HepG2 (cell line): ENCODE measurements at regions not wholly inside any gene's neighbourhood (a gene's known extent, or its start where the extent isn't known, plus 50 kb on each side); places are given as distances from the start of the nearest gene placed in this dataset.

Experiments
- ATAC-seq: fragments of 200-7000 bp; cut with Tn5 transposase; 3 replicates; pipeline ENCODE4 v1.9.1; 2020; ENCODE audit warnings: mild to moderate bottlenecking, moderate library complexity
- BruUV-seq: library from RNA; stranded (reverse); fragments of 400-500 nt; replicated peaks from 2 replicates; lab custom pipeline; 2021; lab: Mats Ljungman, UMichigan
- CTCF ChIA-PET: fragments of 300-600 bp; formaldehyde crosslinking; extraction: SDS; loops from one replicate; lab custom pipeline; 2021; ENCODE audit warnings: low total read pairs, inconsistent platforms, low intra/inter-chr PET ratio; lab: Yijun Ruan, JAX
- POLR2A ChIA-PET: fragments of 350-600 bp; sonication (Branson Sonifier 250); formaldehyde crosslinking; loops from one replicate; lab custom pipeline; 2020; ENCODE audit warnings: antibody characterized with exemption, inconsistent platforms; lab: Yijun Ruan, JAX
- DNase-seq: peaks from one replicate; pipeline ENCODE4 v3.0.0-alpha.2; 2015; ENCODE audit warnings: low spot score
- FAIRE-seq: peaks from 3 replicates; lab custom pipeline; 2011; peaks lifted over from hg19 to GRCh38; lab: Jason Lieb, UNC
- H2AFZ ChIP-seq: one replicate; pipeline ENCODE4 v1.6.1; 2011; ENCODE audit warnings: low read length, inconsistent platforms
- H3K27ac ChIP-seq: fragments of 300-600 bp; 3 replicates; pipeline ENCODE4 v1.8.0; 2011; ENCODE audit warnings: mixed run types, mild to moderate bottlenecking, mixed read lengths, low read length, inconsistent platforms; ENCODE audit not compliant: insufficient read depth; ENCODE audit errors: extremely low read length
- H3K27me3 ChIP-seq, 2 experiments: fragments of 200-600 bp in 1 of 2; 2 replicates in 1 of 2; 3 replicates in 1 of 2; pipeline versions ENCODE4 v1.6.0 to v1.8.0; 2011; ENCODE audit warnings: low read length in 2 of 2, mild to moderate bottlenecking in 2 of 2, moderate library complexity in 2 of 2, inconsistent platforms in 1 of 2; ENCODE audit not compliant: insufficient read depth in 2 of 2, control insufficient read depth in 1 of 2
- H3K36me3 ChIP-seq, 2 experiments: fragments of 200-600 bp in 1 of 2; replicated peaks in 1 of 2; 2 replicates in 1 of 2; 3 replicates in 1 of 2; pipeline versions ENCODE4 v1.5.1 to v1.8.0; 2011; ENCODE audit warnings: low read length in 2 of 2, inconsistent platforms in 1 of 2; ENCODE audit not compliant: insufficient read depth in 2 of 2, control insufficient read depth in 1 of 2
- H3K4me1 ChIP-seq: 2 replicates; pipeline ENCODE4 v1.5.1; 2012; ENCODE audit warnings: low read length, inconsistent platforms; ENCODE audit not compliant: insufficient read depth
- H3K4me2 ChIP-seq: 2 replicates; pipeline ENCODE4 v1.6.0; 2011; ENCODE audit warnings: low read depth, low read length, inconsistent platforms
- H3K4me3 ChIP-seq, 3 experiments: fragments of 200-600 bp in 1 of 3; sonication (generic), shearing (Covaris generic) in 1 of 3; replicated peaks in 1 of 3; 2 replicates each; pipeline ENCODE4 v1.5.1; 2011 to 2016; ENCODE audit warnings: low read length in 3 of 3, inconsistent platforms in 2 of 3, low read depth in 2 of 3, mild to moderate bottlenecking in 2 of 3, control low read depth in 1 of 3, mixed read lengths in 1 of 3; ENCODE audit not compliant: insufficient read depth in 1 of 3
- H3K79me2 ChIP-seq: one replicate; pipeline ENCODE4 v1.6.1; 2011; ENCODE audit warnings: low read length, inconsistent platforms; ENCODE audit not compliant: insufficient read depth
- H3K9ac ChIP-seq: 2 replicates; pipeline ENCODE4 v1.6.0; 2011; ENCODE audit warnings: mild to moderate bottlenecking, low read depth, low read length, inconsistent platforms; ENCODE audit not compliant: insufficient read depth
- H3K9me3 ChIP-seq: 2 replicates; pipeline ENCODE4 v1.5.1; 2012; ENCODE audit warnings: mild to moderate bottlenecking, low read length
- H4K20me1 ChIP-seq: 2 replicates; pipeline ENCODE4 v1.6.0; 2011; ENCODE audit warnings: inconsistent platforms, mild to moderate bottlenecking, low read length, moderate library complexity; ENCODE audit not compliant: insufficient read depth
- NFRKB ChIP-seq: fragments of 450-650 bp; IDR thresholded peaks from 2 replicates; pipeline ENCODE4 v1.6.1; 2017
- NR1H2 ChIP-seq: sonication (generic); formaldehyde crosslinking; IDR thresholded peaks from 2 replicates; pipeline ENCODE4 v1.8.1; 2022; ENCODE audit warnings: low read depth, missing genetic modification reagents, borderline replicate concordance
- ZBTB44 ChIP-seq: sonication (generic); formaldehyde crosslinking; IDR thresholded peaks from 2 replicates; pipeline ENCODE4 v1.4.0; 2020; ENCODE audit warnings: missing genetic modification reagents
- ZNF251 ChIP-seq: sonication (generic); formaldehyde crosslinking; IDR thresholded peaks from 2 replicates; pipeline ENCODE4 v1.9.0; 2021; ENCODE audit warnings: mild to moderate bottlenecking, missing genetic modification reagents
- ZNF446 ChIP-seq: sonication (generic); formaldehyde crosslinking; IDR thresholded peaks from 2 replicates; pipeline ENCODE4 v1.5.0; 2020; ENCODE audit warnings: mild to moderate bottlenecking, missing genetic modification reagents
- ZNF703 ChIP-seq: sonication (generic); formaldehyde crosslinking; IDR thresholded peaks from 2 replicates; pipeline ENCODE4 v1.5.1; 2020; ENCODE audit warnings: missing genetic modification reagents, mild to moderate bottlenecking, moderate library complexity, borderline replicate concordance
- WGBS: methylation state at CpG from one replicate; pipeline ENCODE4 v1.1.6; 2017; ENCODE audit warnings: low lambda C conversion rate; 5-methylcytosine and 5-hydroxymethylcytosine counted together
- in situ Hi-C: cut with HindIII; loops from 2 replicates; pipeline ENCODE4 v1.10.0; 2017; ENCODE audit warnings: low pct_unique_long_range_greater_than_20kb; ENCODE audit not compliant: extremely low pct_ligation_motif_present
- intact Hi-C: fragments of 100-400 bp; cut with micrococcal nuclease; formaldehyde crosslinking; loops from one replicate; pipeline ENCODE4 v1.10.0; 2022; ENCODE audit not compliant: unreplicated experiment

GRCh38 chr13:90526711-90527110 is 820.8 kb upstream of the MIR17HG start:
- WGBS, result 0% methylated on average over 1 of the region's 1 CpG

GRCh38 chr13:90531744-90532143 is 815.7 kb upstream of the MIR17HG start:
- no peak for ATAC-seq
- no TSS peak for BruUV-seq
- H4K20me1 ChIP-seq, result no peaks in the 10 kb centered on the region
- no peaks in the 10 kb centered on the region for H3K36me3 ChIP-seq
- H3K4me1 ChIP-seq, result no peaks in the 10 kb centered on the region
- TF ChIP-seq ZBTB44 (CRISPR knock-in tag) (no peak), NR1H2 (CRISPR knock-in tag) (no peak), ZNF703 (CRISPR knock-in tag) (no peak), ZNF251 (CRISPR knock-in tag) (no peak)
- H3K79me2 ChIP-seq, result no peaks in the 10 kb centered on the region
- H3K27me3 ChIP-seq, result no peaks in the 10 kb centered on the region
- no peak overlapping the region for H3K4me3 ChIP-seq
- ChIA-PET POLR2A (no interaction called here), CTCF (no interaction called here)
- H2AFZ ChIP-seq, result no peak overlapping the region
- FAIRE-seq, result no peak
- WGBS, result 44% methylated on average over 2 of the region's 2 CpGs
- intact Hi-C loops, result no loop called here
- DNase-seq, result no peak
- no peak overlapping the region for H3K27ac ChIP-seq
- H3K9me3 ChIP-seq, result peaks cover 65% of the 10 kb centered on the region
- no peak overlapping the region for H3K9ac ChIP-seq
- in situ Hi-C loops, result no loop called here
- no peak overlapping the region for H3K4me2 ChIP-seq

More at GRCh38 chr13:90526711-90527110, 820.8 kb upstream of the MIR17HG start:
- no peaks in the 10 kb centered on the region for H3K27me3 ChIP-seq
- TF ChIP-seq NFRKB, result no peak
- TF ChIP-seq ZNF446 (CRISPR knock-in tag), result no peak
- in situ Hi-C loops (no loop called here), intact Hi-C loops (no loop called here)
- no peak for FAIRE-seq
- H3K4me3 ChIP-seq, result no peak overlapping the region
- no peaks in the 10 kb centered on the region for H3K36me3 ChIP-seq
- H3K9ac ChIP-seq, result no peak overlapping the region
- POLR2A ChIA-PET, result no interaction called here
- no peaks in the 10 kb centered on the region for H3K4me1 ChIP-seq
- peaks cover 66% of the 10 kb centered on the region for H3K9me3 ChIP-seq
- H3K4me2 ChIP-seq, result no peak overlapping the region
- CTCF ChIA-PET, result no interaction called here
- no peak overlapping the region for H2AFZ ChIP-seq
- no peak for DNase-seq
- no peaks in the 10 kb centered on the region for H4K20me1 ChIP-seq
- no TSS peak for BruUV-seq
- H3K27ac ChIP-seq, result no peak overlapping the region
- no peaks in the 10 kb centered on the region for H3K79me2 ChIP-seq
- no peak for ATAC-seq
